Stimulated activated CD4-positive, alpha-beta T cell treated with anti-CD3 and anti-CD28 coated beads, Interleukin-15, amount 100 ng/mL, for 1 hour (primary cell): ENCODE measurements at regions not wholly inside any gene's neighbourhood (a gene's known extent, or its start where the extent isn't known, plus 50 kb on each side); places are given as distances from the start of the nearest gene placed in this dataset.
"Not testable (repeated sequence)": the region's sequence is repeated elsewhere in the genome, so short reads cannot be mapped to it uniquely, and the experiment has no call there.

Experiments used
- DNase-seq, 2 donors: peaks; one replicate each; pipeline ENCODE4 v3.0.0-alpha.2; 2020; ENCODE audit warnings: low read depth in 1 of 2, low spot score in 1 of 2

GRCh38 chr13:71017607-71018006, 849.4 kb downstream of the DACH1 start:
- DNase-seq: no peak

GRCh38 chr13:71015516-71015915, 851.5 kb downstream of the DACH1 start:
- no peak for DNase-seq

GRCh38 chr13:71015021-71015420, 852.0 kb downstream of the DACH1 start:
- DNase-seq: no peak

- DNase-seq: no peak
Measured at GRCh38 chr13:71005919-71006318, 861.1 kb downstream of the DACH1 start.

- no peak for DNase-seq
Measured at GRCh38 chr13:70995338-70995737, 871.7 kb downstream of the DACH1 start.

GRCh38 chr13:70994191-70994590, 872.8 kb downstream of the DACH1 start:
- DNase-seq: no peak

- no peak for DNase-seq
Measured at GRCh38 chr13:70987043-70987442, 878.8 kb upstream of the KLHL1 start.

GRCh38 chr13:70985371-70985770, 877.1 kb upstream of the KLHL1 start:
- DNase-seq: no peak

GRCh38 chr13:70981219-70981618, 873.0 kb upstream of the KLHL1 start:
- not testable (repeated sequence) for DNase-seq

GRCh38 chr13:70969321-70969720, 861.1 kb upstream of the KLHL1 start:
- no peak for DNase-seq

- DNase-seq: no peak
Measured at GRCh38 chr13:70967564-70967963, 859.3 kb upstream of the KLHL1 start.

- DNase-seq: no peak
Measured at GRCh38 chr13:70964874-70965273, 856.6 kb upstream of the KLHL1 start.

GRCh38 chr13:70964124-70964523, 855.9 kb upstream of the KLHL1 start:
- DNase-seq: no peak

GRCh38 chr13:70960841-70961443, 852.7 kb upstream of the KLHL1 start:
- DNase-seq: no peak

- DNase-seq: no peak
Measured at GRCh38 chr13:70959035-70959775, 851.0 kb upstream of the KLHL1 start.

GRCh38 chr13:70955887-70956286, 847.6 kb upstream of the KLHL1 start:
- no peak for DNase-seq

GRCh38 chr13:70950664-70951063, 842.4 kb upstream of the KLHL1 start:
- no peak for DNase-seq

GRCh38 chr13:70945506-70945905, 837.3 kb upstream of the KLHL1 start:
- no peak for DNase-seq

GRCh38 chr13:70941454-70941853, 833.2 kb upstream of the KLHL1 start:
- DNase-seq: no peak

GRCh38 chr13:70938462-70938861, 830.2 kb upstream of the KLHL1 start:
- no peak for DNase-seq

GRCh38 chr13:70932511-70932910, 824.3 kb upstream of the KLHL1 start:
- DNase-seq: no peak

- no peak for DNase-seq
Measured at GRCh38 chr13:70923863-70924752, 815.9 kb upstream of the KLHL1 start.
